ENCODE measurements at regions not wholly inside any gene's neighbourhood (a gene's known extent, or its start where the extent isn't known, plus 50 kb on each side); places are given as distances from the start of the nearest gene placed in this dataset.

DNA sequence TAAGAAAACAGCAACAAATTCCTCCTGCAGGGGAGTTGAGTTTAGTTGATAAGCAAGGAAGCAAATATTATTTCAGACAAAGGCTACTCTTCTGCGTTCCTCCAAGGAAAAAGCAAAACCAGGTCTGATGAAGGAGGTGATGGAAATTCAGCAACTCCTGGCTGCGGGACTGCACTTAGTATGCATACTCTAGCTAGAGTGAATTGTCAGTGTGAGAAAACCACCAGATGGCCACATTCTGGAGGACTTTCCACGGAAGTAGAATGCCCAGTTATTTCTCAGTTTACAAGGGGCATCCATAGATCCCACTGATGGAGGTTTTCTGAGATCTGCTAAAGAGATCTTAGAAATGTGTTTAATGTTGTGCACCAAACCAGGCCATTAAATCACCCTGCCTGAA lies 338.6 kb upstream of the PUDP start:
- TF ChIP-seq, protein P1, sequence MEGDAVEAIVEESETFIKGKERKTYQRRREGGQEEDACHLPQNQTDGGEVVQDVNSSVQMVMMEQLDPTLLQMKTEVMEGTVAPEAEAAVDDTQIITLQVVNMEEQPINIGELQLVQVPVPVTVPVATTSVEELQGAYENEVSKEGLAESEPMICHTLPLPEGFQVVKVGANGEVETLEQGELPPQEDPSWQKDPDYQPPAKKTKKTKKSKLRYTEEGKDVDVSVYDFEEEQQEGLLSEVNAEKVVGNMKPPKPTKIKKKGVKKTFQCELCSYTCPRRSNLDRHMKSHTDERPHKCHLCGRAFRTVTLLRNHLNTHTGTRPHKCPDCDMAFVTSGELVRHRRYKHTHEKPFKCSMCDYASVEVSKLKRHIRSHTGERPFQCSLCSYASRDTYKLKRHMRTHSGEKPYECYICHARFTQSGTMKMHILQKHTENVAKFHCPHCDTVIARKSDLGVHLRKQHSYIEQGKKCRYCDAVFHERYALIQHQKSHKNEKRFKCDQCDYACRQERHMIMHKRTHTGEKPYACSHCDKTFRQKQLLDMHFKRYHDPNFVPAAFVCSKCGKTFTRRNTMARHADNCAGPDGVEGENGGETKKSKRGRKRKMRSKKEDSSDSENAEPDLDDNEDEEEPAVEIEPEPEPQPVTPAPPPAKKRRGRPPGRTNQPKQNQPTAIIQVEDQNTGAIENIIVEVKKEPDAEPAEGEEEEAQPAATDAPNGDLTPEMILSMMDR (IDR thresholded peaks at IDR 0.05) = no peak
- TF ChIP-seq CEBPB (IDR thresholded peaks at IDR 0.05) (no peak), RNF2 (IDR thresholded peaks at IDR 0.05; ENCODE audit: borderline replicate concordance, low read depth) (no peak), EHMT2 (IDR thresholded peaks at IDR 0.05; ENCODE audit: low read depth) (no peak)
